Small intestine (tissue), 7 donors: ENCODE measurements at regions not wholly inside any gene's neighbourhood (a gene's known extent, or its start where the extent isn't known, plus 50 kb on each side); places are given as distances from the start of the nearest gene placed in this dataset.
"Not testable (repeated sequence)": the region's sequence is repeated elsewhere in the genome, so short reads cannot be mapped to it uniquely, and the experiment has no call there.

Source experiments
- DNase-seq, 2 donors: peaks; one replicate each; pipeline versions ENCODE4 v3.0.0 to v3.0.0-alpha.2; 2013
- FAIRE-seq: peaks from 2 replicates; lab custom pipeline; 2012; peaks lifted over from hg19 to GRCh38; lab: Jason Lieb, UNC
- H3K27ac ChIP-seq, 3 donors: one replicate each; pipeline ENCODE4 v1.5.1; 2013; ENCODE audit warnings: low read length in 2 of 3, mild to moderate bottlenecking in 2 of 3, control low read depth in 1 of 3, inconsistent platforms in 1 of 3, low read depth in 1 of 3, moderate library complexity in 1 of 3
- H3K27me3 ChIP-seq, 3 donors: one replicate each; pipeline ENCODE4 v1.6.1; 2013; ENCODE audit warnings: low read length in 3 of 3, inconsistent platforms in 1 of 3; ENCODE audit not compliant: control insufficient read depth in 3 of 3, insufficient read depth in 3 of 3
- H3K36me3 ChIP-seq, 3 donors: one replicate each; pipeline ENCODE4 v1.6.1; 2013; ENCODE audit warnings: low read length in 3 of 3, inconsistent platforms in 1 of 3, low read depth in 1 of 3, mild to moderate bottlenecking in 1 of 3, moderate library complexity in 1 of 3; ENCODE audit not compliant: control insufficient read depth in 3 of 3, insufficient read depth in 2 of 3
- H3K4me1 ChIP-seq, 3 donors: one replicate each; pipeline ENCODE4 v1.6.1; 2013; ENCODE audit warnings: low read length in 2 of 3, inconsistent platforms in 1 of 3, low read depth in 1 of 3, mild to moderate bottlenecking in 1 of 3, moderate library complexity in 1 of 3; ENCODE audit not compliant: control insufficient read depth in 3 of 3, insufficient read depth in 2 of 3
- H3K4me3 ChIP-seq, 3 donors: one replicate each; pipeline ENCODE4 v1.5.1; 2013; ENCODE audit warnings: low read length in 3 of 3, control low read depth in 1 of 3, inconsistent platforms in 1 of 3, low read depth in 1 of 3, mild to moderate bottlenecking in 1 of 3, moderate library complexity in 1 of 3
- H3K9me3 ChIP-seq, 2 donors: one replicate each; pipeline ENCODE4 v1.6.1; 2013; ENCODE audit warnings: low read depth in 1 of 2, low read length in 1 of 2; ENCODE audit not compliant: control insufficient read depth in 2 of 2, insufficient read depth in 1 of 2
- WGBS, 3 donors: extraction: QIAGEN DNeasy Blood & Tissue Kit; methylation state at CpG; one replicate each; pipeline ENCODE4 v1.1.7; 2013; 5-methylcytosine and 5-hydroxymethylcytosine counted together
- donor health status: healthy with polysubstance abuse.
- donor health status: control.
- donor health status: control.
- donor health status: Bipolar disorder and iron deficiency.
- donor health status: healthy.

GRCh38 chr20:12733811-12734210 is 275.0 kb upstream of the SPTLC3 start:
- DNase-seq: no peak
- WGBS, 3 donors: 61 to 69% (median 66%) methylated on average over 3 of the region's 3 CpGs
- no peaks in the 10 kb centered on the region for H3K4me1 ChIP-seq
- no peak overlapping the region for H3K4me3 ChIP-seq
- H3K27ac ChIP-seq: no peak overlapping the region
- H3K36me3 ChIP-seq: no peaks in the 10 kb centered on the region
- FAIRE-seq: no peak
- no peaks in the 10 kb centered on the region for H3K27me3 ChIP-seq
- H3K9me3 ChIP-seq: no peaks in the 10 kb centered on the region

- Histone ChIP-seq H3K27me3 (no peaks in the 10 kb centered on the region), H3K9me3 (no peaks in the 10 kb centered on the region), H3K4me3 (no peak overlapping the region), H3K27ac (no peak overlapping the region), H3K36me3 (no peaks in the 10 kb centered on the region), H3K4me1 (no peaks in the 10 kb centered on the region)
- WGBS, 3 donors: 54 to 81% (median 66%) methylated on average over 4 of the region's 4 CpGs
- FAIRE-seq: no peak
- no peak for DNase-seq
Observed at GRCh38 chr20:12737497-12737896, 271.3 kb upstream of the SPTLC3 start.

- Histone ChIP-seq H3K9me3 (no peaks in the 10 kb centered on the region), H3K27ac (no peak overlapping the region), H3K27me3 (no peaks in the 10 kb centered on the region), H3K4me3 (no peak overlapping the region), H3K36me3 (no peaks in the 10 kb centered on the region), H3K4me1 (no peaks in the 10 kb centered on the region)
- FAIRE-seq: no peak
- no peak for DNase-seq
- 77 to 88% (median 87%) methylated on average over 2 of the region's 2 CpGs for WGBS, 3 donors
Observed at GRCh38 chr20:12737900-12738299, 270.9 kb upstream of the SPTLC3 start.

GRCh38 chr20:12740647-12741046 is 268.1 kb upstream of the SPTLC3 start:
- Histone ChIP-seq H3K27ac (no peak overlapping the region), H3K9me3 (no peaks in the 10 kb centered on the region), H3K4me1 (no peaks in the 10 kb centered on the region), H3K4me3 (no peak overlapping the region), H3K27me3 (no peaks in the 10 kb centered on the region), H3K36me3 (no peaks in the 10 kb centered on the region)
- FAIRE-seq (no peak), DNase-seq (no peak)
- WGBS, 3 donors: 71 to 83% (median 78%) methylated on average over 5 of the region's 5 CpGs

DNA sequence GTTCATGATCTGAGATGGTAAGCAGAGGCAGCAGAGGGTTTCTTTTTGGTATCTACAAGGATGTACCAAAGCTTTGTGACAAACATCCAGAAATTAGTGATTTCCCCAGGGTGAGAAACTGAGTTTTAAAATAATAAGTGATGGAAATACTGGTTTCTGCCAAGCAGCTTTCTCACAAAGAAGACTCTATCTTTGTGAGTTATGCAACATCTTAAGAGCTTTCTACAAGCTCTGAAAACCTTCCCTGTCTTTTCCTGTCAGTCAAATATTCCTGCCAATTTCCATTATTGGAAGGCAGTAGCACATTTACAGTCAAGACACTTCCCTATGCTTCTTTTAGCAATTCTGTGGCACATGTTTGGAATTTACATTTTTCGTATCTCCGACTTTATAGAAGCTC is 264.7 kb upstream of the SPTLC3 start:
- no peaks in the 10 kb centered on the region for H3K27me3 ChIP-seq
- no peaks in the 10 kb centered on the region for H3K9me3 ChIP-seq
- FAIRE-seq: no peak
- WGBS, 3 donors: 86 to 92% (median 90%) methylated on average over 2 of the region's 2 CpGs
- H3K4me3 ChIP-seq: no peak overlapping the region
- no peak for DNase-seq
- no peaks in the 10 kb centered on the region for H3K36me3 ChIP-seq
- H3K27ac ChIP-seq: no peak overlapping the region
- no peaks in the 10 kb centered on the region for H3K4me1 ChIP-seq

DNA sequence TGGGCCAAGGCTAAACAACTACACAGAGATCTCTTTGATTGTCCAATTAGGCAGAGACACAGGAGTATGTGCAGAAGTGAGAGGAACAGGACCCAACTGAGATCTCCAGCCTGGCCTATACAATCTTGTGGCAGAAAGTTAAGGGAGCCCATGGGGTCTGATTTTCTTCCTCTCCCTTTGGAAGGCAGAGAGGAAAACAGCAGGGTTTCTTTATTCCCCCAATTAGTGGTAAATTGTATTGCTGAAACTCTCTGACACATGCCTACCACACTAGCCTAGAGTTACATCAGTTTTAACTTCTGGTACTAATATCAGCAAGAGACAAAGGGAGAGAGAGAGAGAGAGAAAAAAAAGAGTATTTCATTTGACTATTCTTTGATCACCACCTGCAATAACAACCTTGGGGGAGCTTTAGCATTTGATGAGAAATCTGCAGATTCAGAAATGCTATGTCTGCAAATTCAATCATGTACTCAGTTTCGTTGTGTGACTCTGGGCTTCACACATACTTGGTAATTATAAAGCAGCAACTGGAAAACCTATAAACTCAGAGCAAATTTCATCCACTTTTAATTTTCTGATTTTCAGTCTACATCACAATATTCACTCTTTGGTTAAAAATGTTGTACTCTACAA is 260.3 kb upstream of the SPTLC3 start:
- 53 to 78% (median 67%) methylated on average over 1 of the region's 1 CpG for WGBS, 3 donors
- FAIRE-seq: no peak

GRCh38 chr20:12750221-12750620 is 258.6 kb upstream of the SPTLC3 start:
- no peak for FAIRE-seq

More for the DNA sequence above, 260.3 kb upstream of the SPTLC3 start:
- H3K4me1 ChIP-seq: no peaks in the 10 kb centered on the region
- no peaks in the 10 kb centered on the region for H3K36me3 ChIP-seq
- no peak overlapping the region for H3K27ac ChIP-seq
- H3K9me3 ChIP-seq: no peaks in the 10 kb centered on the region
- H3K4me3 ChIP-seq: no peak overlapping the region
- H3K27me3 ChIP-seq: no peaks in the 10 kb centered on the region
- no peak for DNase-seq

GRCh38 chr20:12752900-12753693 is 255.7 kb upstream of the SPTLC3 start:
- H3K4me3 ChIP-seq, DNase-seq, H3K4me1 ChIP-seq, H3K36me3 ChIP-seq, H3K27ac ChIP-seq, H3K27me3 ChIP-seq, H3K9me3 ChIP-seq, FAIRE-seq: not testable (repeated sequence)
- WGBS, 3 donors: 76 to 81% (median 81%) methylated on average over 9 of the region's 9 CpGs

More at GRCh38 chr20:12750221-12750620, 258.6 kb upstream of the SPTLC3 start:
- Histone ChIP-seq H3K27me3 (no peaks in the 10 kb centered on the region), H3K9me3 (no peaks in the 10 kb centered on the region), H3K36me3 (no peaks in the 10 kb centered on the region), H3K4me3 (no peak overlapping the region), H3K27ac (no peak overlapping the region), H3K4me1 (no peaks in the 10 kb centered on the region)
- 59 to 73% (median 64%) methylated on average over 6 of the region's 6 CpGs for WGBS, 3 donors
- no peak for DNase-seq
